Urinary bladder (tissue), 3 donors: ENCODE measurements at regions not wholly inside any gene's neighbourhood (a gene's known extent, or its start where the extent isn't known, plus 50 kb on each side); places are given as distances from the start of the nearest gene placed in this dataset.

Source experiments
- DNase-seq: peaks from one replicate; pipeline ENCODE4 v3.0.0-alpha.2; 2015; ENCODE audit errors: extremely low spot score
- H3K27ac ChIP-seq: one replicate; pipeline ENCODE4 v1.5.1; 2013; ENCODE audit warnings: low read depth, mild to moderate bottlenecking, moderate library complexity
- H3K36me3 ChIP-seq: one replicate; pipeline ENCODE4 v1.6.1; 2013; ENCODE audit warnings: mild to moderate bottlenecking, moderate library complexity; ENCODE audit not compliant: insufficient read depth
- H3K4me1 ChIP-seq: one replicate; pipeline ENCODE4 v1.6.1; 2013; ENCODE audit warnings: mild to moderate bottlenecking, moderate library complexity; ENCODE audit not compliant: insufficient read depth
- H3K4me3 ChIP-seq: one replicate; pipeline ENCODE4 v1.5.1; 2013; ENCODE audit warnings: low read depth, low read length
- WGBS: extraction: QIAGEN DNeasy Blood & Tissue Kit; methylation state at CpG from one replicate; pipeline ENCODE4 v1.1.7; 2013; 5-methylcytosine and 5-hydroxymethylcytosine counted together
- donor health status: healthy with polysubstance abuse.
- donor health status: healthy.

DNA sequence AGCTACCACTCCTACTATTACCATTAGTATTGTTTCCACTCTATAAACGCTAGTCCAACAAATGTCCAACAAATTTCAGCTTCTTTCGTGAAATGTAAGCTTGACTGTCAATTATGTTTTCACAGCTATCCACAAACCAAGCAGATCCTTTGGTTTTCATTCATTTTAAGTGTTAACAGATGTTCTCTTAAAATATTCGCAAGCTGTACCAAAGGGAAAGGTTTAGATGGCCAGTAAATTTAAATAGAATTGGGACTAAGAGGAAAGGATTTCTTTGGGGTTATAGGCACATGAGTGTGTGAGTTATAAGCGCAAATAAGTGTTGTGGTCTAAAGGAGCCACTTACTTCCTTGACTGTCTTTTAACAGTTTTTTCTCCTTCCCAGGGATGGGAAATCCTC, 136.8 kb upstream of the ADRA1B start:
- Histone ChIP-seq H3K27ac (no peak overlapping the region), H3K36me3 (no peaks in the 10 kb centered on the region), H3K4me1 (no peaks in the 10 kb centered on the region), H3K4me3 (no peak overlapping the region)
- no peak for DNase-seq
- 81% methylated on average over 4 of the region's 4 CpGs for WGBS

DNA sequence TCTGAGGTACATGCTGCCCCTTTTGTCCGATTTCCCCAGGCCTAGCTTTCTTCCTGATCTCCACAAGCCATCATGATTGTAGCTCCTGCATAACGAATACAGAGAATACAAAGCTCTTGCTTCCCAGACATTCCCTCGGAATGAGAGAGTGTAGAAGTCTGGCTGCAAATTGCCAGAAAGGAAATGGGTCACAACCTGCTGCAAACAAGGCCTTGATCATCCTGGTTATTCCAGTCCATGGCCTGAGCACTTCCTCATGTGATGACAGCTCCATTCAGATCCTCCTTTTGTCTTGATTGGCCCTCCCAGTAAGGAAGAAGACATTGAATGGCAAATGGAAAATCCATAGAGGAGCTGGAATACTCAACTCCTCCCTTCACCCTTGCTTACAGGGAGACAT, 136.0 kb upstream of the ADRA1B start:
- no peaks in the 10 kb centered on the region for H3K4me1 ChIP-seq
- H3K36me3 ChIP-seq, result no peaks in the 10 kb centered on the region
- no peak overlapping the region for H3K4me3 ChIP-seq
- DNase-seq, result no peak
- no peak overlapping the region for H3K27ac ChIP-seq
- 79% methylated on average over 3 of the region's 3 CpGs for WGBS

DNA sequence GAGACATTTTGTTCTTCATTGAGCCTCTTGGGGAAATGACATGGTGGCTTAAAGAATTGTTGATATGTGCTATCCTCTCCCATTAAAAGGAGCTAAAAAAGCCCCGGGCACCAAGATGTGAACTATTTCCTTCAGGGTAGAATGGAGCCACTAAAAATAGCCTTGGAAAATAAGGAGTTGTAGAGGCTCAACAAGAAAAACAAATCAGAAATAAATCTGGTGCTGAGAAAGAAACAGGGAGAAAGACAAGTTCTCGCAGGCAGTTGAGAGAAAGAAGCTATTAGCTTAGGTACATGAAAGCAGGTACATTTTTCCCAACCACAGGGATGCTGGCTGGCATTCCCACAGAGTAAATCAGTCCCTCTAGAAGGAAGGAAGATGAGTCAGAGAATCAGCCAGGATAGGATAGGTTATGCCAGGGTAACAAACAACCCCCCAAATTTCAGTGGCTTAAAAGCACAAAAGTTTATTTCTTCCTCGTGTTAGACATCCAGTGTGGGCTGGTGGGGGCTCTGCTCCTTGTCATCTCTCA, 134.6 kb upstream of the ADRA1B start:
- 77% methylated on average over 3 of the region's 3 CpGs for WGBS
- Histone ChIP-seq H3K4me1 (no peaks in the 10 kb centered on the region), H3K4me3 (no peak overlapping the region), H3K27ac (no peak overlapping the region), H3K36me3 (no peaks in the 10 kb centered on the region)
- no peak for DNase-seq

GRCh38 chr5:159782197-159782994, 133.9 kb upstream of the ADRA1B start:
- H3K36me3 ChIP-seq, result no peaks in the 10 kb centered on the region
- no peak for DNase-seq
- H3K4me3 ChIP-seq, result no peak overlapping the region
- no peak overlapping the region for H3K27ac ChIP-seq
- H3K4me1 ChIP-seq, result no peaks in the 10 kb centered on the region
- WGBS, result 87% methylated on average over 9 of the region's 9 CpGs

DNA sequence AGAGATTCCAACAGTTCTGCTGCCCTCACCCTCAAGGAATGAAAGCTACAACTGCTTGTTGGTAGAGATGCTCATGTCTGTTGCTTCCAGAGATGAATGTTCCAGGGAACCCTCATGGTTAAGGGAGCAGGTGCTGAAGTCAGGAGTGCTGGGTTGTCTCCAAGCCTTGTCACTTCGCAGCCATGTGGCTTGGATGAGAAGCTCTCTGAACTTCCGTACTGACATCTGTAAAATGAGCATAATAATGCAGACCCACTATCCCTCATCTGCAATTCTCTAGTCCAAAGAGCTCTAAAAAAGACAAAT, 133.3 kb upstream of the ADRA1B start:
- 88% methylated on average over 2 of the region's 2 CpGs for WGBS
- DNase-seq, result no peak
- Histone ChIP-seq H3K4me1 (no peaks in the 10 kb centered on the region), H3K27ac (no peak overlapping the region), H3K4me3 (no peak overlapping the region), H3K36me3 (no peaks in the 10 kb centered on the region)

- Histone ChIP-seq H3K27ac (no peak overlapping the region), H3K4me1 (no peaks in the 10 kb centered on the region), H3K36me3 (no peaks in the 10 kb centered on the region), H3K4me3 (no peak overlapping the region)
- 73% methylated on average over 3 of the region's 3 CpGs for WGBS
- no peak for DNase-seq
Observed at GRCh38 chr5:159783726-159784247, 132.5 kb upstream of the ADRA1B start.

- H3K4me1 ChIP-seq, result no peaks in the 10 kb centered on the region
Observed at GRCh38 chr5:159784993-159785392, 131.3 kb upstream of the ADRA1B start.

DNA sequence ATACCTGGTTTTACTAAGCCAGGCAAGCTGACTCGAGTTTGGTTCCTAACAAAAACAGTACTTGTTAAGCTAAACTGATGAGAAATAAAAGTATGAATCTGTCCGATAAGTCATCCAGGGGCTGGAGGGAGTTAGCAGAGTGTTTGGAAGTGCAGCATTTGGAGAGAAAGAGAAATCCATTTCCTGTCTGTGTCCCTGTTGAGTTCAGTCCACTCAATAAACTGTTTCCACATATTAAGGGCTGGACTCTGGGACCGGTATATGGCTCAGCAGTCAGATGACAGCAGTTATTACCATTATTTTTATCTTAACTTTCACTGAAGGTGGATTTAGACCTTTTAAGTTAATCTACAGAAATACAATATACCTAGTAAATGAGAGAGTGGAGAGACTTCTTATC, 130.6 kb upstream of the ADRA1B start:
- Histone ChIP-seq H3K27ac (no peak overlapping the region), H3K36me3 (no peaks in the 10 kb centered on the region), H3K4me3 (no peak overlapping the region), H3K4me1 (no peaks in the 10 kb centered on the region)
- WGBS, result 51% methylated on average over 3 of the region's 3 CpGs
- no peak for DNase-seq

More at GRCh38 chr5:159784993-159785392, 131.3 kb upstream of the ADRA1B start:
- no peak for DNase-seq
- Histone ChIP-seq H3K4me3 (no peak overlapping the region), H3K27ac (no peak overlapping the region), H3K36me3 (no peaks in the 10 kb centered on the region)

DNA sequence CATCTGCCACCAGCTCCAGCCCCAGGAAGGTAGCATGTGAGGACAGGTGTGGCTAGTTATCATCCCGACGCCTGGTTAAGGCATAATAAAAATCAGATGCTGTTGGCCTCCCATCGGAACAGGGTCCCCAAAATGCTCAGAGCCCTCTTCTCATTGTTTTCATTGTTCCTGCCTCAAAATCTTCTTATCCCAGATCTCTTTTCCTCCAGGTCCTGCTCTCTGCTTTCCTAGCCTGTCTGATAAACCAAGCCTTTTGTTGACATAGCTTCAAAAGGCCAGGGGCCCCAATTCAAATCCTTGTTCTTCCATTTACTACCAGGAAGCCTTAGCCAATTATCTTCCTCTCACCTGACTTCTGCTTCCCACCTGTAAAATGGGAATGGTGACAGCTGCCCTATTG, 130.1 kb upstream of the ADRA1B start:
- Histone ChIP-seq H3K27ac (no peak overlapping the region), H3K4me1 (no peaks in the 10 kb centered on the region), H3K36me3 (no peaks in the 10 kb centered on the region), H3K4me3 (no peak overlapping the region)
- 73% methylated on average over 3 of the region's 3 CpGs for WGBS
- no peak for DNase-seq

- Histone ChIP-seq H3K4me1 (no peaks in the 10 kb centered on the region), H3K27ac (no peak overlapping the region), H3K36me3 (no peaks in the 10 kb centered on the region), H3K4me3 (no peak overlapping the region)
- peak; percentile 18 for DNase-seq
- 61% methylated on average over 14 of the region's 14 CpGs for WGBS
Observed at GRCh38 chr5:159786901-159787691, 129.2 kb upstream of the ADRA1B start.

GRCh38 chr5:159787837-159788236, 128.4 kb upstream of the ADRA1B start:
- H3K4me1 ChIP-seq, result no peaks in the 10 kb centered on the region
- 64% methylated on average over 2 of the region's 2 CpGs for WGBS
- no peak overlapping the region for H3K27ac ChIP-seq

GRCh38 chr5:159788835-159789331, 127.4 kb upstream of the ADRA1B start:
- 76% methylated on average over 5 of the region's 5 CpGs for WGBS
- Histone ChIP-seq H3K4me3 (no peak overlapping the region), H3K4me1 (no peaks in the 10 kb centered on the region), H3K27ac (no peak overlapping the region), H3K36me3 (no peaks in the 10 kb centered on the region)
- no peak for DNase-seq

More at GRCh38 chr5:159787837-159788236, 128.4 kb upstream of the ADRA1B start:
- Histone ChIP-seq H3K4me3 (no peak overlapping the region), H3K36me3 (no peaks in the 10 kb centered on the region)
- no peak for DNase-seq

GRCh38 chr5:159792180-159792579, 124.1 kb upstream of the ADRA1B start:
- no peak for DNase-seq
- Histone ChIP-seq H3K27ac (no peak overlapping the region), H3K36me3 (no peaks in the 10 kb centered on the region), H3K4me1 (no peaks in the 10 kb centered on the region), H3K4me3 (no peak overlapping the region)
- WGBS, result 56% methylated on average over 2 of the region's 2 CpGs
